HL-60/S4 treated with phorbol 12-myristate 13-acetate at 8.2 ng/mL for 4 days and 3 days (cell line): ENCODE measurements at regions not wholly inside any gene's neighbourhood (a gene's known extent, or its start where the extent isn't known, plus 50 kb on each side); places are given as distances from the start of the nearest gene placed in this dataset.

Experiments used
- in situ Hi-C: fragments of 300-500 bp; cut with MboI; formaldehyde crosslinking; loops from 2 replicates; pipeline ENCODE4 v1.15.0; 2022; ENCODE audit warnings: low sequenced_read_pairs

DNA sequence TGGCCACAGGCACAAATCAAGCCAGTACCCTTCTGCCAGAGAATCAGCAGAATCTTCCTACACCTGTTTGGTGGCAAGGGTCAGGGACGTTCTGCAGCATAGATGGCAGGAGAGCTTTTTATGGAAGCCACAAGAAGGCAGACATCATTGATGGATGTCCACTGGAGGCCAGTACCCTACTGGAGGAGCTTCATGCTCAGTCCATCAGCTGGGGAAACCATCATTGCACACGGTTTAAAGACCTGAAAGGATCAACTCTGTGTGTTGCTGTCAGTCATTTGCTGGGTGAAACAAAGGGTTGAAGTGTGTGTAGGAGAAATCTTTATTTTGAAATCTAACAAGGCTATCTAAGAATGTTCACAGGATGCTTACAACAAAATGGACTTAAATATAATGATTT is 158.9 kb upstream of the SASH1 start:
- in situ Hi-C loops = loop anchor here (25.0 kb wide), 1 partner anchor 279 kb away; no protein-coding TSS in a partner anchor

DNA sequence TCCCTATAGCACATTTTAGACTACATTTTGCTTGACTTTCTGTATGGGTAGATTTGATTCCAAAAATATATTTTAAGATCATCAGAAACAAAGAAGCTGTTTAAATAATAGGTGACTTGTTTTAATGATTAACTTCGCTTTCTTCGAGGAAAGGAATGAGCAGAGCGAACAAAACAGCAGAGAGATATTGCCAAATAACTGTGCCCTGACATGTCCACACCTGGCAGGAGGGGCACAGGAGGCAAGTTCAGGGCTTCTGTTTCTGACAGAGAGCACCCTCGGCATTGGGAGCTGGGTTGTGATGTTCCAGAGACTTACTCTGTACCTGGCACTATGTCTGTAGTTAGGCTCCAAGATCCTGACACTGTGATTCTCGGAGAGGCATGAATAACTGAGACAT is 155.7 kb upstream of the SASH1 start:
- in situ Hi-C loops = loop anchor here (25.0 kb wide), 1 partner anchor 275 kb away; no protein-coding TSS in a partner anchor

DNA sequence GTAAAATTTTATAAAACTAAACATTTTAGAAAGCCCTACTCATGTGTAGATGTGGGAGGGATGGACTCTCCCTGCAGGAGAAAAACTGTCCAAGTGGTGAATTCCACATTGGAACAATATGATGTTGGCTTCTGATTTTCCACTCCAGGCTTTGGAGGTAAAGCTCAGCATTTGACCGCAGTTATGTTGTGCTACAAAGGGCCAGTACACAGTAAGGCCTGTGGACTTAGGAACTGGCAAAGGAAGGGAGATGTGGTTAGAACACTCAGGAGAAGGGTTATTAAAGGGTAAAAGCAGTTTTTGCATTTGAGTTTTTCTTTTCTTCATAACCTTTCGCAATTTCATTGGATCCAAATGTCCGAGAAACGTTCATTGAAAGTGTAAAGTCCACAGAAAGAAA is 150.3 kb upstream of the SASH1 start:
- in situ Hi-C loops = loop anchor here (25.0 kb wide), 1 partner anchor 270 kb away; no protein-coding TSS in a partner anchor

DNA sequence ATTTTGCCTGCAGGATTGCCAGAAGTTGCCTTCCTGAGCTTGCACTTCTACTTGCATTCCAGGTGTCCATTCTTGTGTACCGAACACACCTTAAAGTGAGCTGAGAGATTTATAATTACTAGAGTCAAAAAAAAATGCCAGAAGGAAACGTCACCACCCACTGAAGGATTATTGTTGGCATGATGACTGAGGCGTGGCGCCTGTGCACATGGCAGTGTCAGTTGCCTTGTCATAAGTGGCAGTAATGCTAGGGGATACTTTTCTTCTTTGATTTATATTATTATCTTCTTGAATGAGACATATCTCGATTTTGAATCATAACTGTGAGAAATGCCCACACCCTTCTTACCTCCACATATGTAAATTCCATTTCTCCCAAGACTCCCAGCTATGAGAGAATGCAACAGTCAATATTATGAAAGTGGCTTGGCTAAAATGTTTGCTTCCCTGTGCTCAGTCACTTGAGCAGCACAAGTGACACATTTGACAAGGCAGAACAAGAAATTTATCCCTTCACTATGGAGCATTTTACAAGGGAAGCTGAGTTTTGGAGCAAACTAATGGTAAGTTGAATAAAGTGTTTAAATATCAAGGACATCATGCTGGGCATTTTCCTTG is 149.5 kb upstream of the SASH1 start:
- in situ Hi-C loops = loop anchor here (25.0 kb wide), 1 partner anchor 269 kb away; no protein-coding TSS in a partner anchor

DNA sequence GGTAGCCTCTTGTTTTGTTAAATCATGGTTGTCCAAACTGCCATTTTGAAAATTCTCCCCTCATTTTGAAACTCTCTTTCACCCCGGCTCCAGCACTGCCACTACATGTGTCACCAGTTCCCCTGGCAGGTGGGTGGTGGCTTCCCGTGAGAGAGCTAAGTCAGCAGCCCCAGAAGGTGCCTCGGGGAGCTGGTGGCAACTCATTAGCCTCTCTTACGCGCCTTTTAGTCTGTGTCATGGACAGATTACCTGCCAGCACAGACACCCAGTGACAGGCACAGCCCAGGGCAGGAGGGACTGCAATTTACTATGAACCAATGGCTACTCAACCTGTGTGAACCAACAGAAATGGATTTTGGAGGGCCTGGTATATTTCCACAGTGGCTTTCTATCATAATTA is 147.1 kb upstream of the SASH1 start:
- in situ Hi-C loops = loop anchor here (25.0 kb wide), 1 partner anchor 267 kb away; no protein-coding TSS in a partner anchor

DNA sequence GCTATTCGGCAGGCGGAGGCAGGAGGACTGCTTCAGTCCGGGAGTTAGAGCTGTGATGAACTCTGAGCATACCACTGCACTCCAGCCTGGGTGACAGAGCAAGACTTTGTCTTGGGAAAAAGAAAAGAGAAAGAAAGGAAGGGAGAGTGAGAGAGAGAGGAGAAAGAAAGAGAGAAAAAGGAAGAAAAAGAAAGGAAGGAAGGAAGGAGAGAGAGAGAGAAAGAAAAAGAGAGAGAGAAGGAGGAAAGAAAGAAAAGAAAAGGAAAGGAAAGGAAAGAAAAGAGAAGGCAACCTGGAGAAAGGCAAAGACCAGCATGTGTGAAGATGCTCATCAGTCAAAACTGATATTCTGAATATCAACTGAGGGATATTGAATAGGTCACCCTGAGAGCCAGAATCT is 143.1 kb upstream of the SASH1 start:
- in situ Hi-C loops = loop anchor here (25.0 kb wide), 1 partner anchor 263 kb away; no protein-coding TSS in a partner anchor

DNA sequence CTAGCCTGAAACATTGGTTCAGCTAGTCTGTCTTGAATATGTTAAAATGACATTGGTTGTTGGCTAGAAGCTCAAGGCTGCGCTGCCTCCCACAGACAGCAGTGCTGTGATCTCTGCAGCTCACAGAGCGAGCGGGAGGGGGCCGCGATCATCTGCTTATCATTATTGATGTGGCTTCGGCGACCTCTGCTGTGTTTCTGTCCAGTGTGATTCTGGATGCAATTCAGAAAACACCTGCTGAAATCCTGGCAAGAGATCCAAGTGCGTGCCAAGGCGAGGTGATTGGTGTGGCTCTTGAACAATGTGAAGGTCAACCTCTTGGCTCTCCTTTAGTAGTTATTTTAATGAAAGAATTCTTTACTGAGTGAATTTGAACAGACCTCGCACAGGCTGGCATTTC is 142.3 kb upstream of the SASH1 start:
- in situ Hi-C loops = no loop called here

DNA sequence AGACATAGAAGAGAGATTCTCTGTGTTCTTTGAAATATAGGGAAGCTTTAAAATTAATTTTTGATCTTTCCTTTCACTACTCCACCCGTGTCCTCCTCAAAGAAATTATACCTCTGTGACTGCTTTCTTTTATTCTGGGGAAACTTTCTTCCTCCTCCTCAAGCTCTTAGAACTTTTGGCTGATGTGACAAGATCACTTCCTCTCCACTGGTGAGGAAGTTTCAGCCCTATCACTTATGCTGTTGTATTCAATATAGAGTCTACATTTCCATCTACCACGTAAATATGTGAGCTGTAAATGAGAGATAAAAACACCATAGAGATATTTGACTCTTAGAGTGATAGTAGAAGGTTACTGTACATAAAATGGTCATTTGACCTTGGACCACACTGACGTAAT is 141.9 kb upstream of the SASH1 start:
- in situ Hi-C loops = no loop called here

DNA sequence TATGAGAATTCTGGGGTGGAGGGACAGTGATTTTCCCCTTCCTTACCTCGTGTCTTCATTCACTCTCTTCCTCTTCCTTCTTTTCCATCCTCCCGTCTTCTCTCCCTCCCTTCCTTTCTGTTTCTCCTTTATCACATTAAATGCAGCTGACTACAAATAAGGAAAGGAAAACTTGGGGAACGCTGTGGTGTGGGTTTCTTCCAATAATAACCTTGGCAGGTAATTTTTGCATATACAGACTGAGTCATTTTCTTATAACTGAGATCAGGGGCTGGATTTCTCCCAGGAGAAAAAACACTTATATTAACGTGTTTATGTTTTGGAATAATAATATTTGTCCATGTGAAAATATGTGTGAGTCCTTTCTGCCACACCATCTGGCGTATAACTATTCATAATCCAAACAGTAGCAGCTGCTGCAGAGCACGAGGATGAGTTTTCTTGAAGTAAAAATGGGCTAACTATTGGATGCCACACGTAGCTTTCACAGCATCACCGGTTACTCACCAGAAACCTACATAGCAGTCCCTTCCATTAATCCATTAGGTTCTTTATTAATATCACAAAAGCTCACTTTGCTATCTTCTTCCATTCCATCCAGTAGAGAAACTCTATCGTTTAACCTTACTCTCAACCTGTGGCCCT is 139.2 kb upstream of the SASH1 start:
- in situ Hi-C loops = no loop called here

DNA sequence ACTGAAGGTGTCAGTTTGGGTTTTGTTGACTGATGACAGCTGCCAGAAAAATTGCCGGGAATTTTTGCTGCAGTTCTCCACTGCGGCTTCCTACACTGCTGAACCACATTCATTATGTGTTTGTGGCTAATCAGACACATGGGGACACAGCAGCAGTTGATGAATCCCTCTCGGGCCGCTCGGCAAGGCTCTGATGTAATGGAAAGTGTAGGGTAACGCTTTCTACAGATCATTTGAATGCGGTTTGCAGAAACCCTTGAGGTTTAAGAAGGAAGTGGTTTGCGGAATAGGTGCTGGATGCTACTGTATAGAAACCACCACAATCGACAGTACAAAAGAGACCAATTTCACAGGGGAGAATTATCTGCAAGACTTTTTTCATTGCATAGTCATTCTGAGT is 138.7 kb upstream of the SASH1 start:
- in situ Hi-C loops = no loop called here

DNA sequence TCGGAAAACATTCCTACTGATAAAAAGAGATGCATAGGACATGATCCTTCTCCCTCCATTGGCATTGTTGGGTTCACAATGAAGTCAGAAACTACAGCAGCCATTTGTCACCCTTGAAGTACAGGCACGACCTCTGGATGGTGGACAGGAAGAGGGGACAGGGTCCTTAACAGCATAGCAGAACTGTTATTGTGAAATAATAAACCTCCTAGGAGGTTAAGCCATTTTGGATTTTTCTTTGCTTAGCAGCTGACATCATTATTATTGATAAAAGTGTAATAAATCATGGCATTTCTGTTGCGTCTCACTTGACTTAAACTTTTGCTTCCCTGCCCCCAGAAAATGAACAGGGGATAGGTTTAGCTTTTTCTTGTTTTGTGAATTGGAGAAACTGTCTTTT is 134.3 kb upstream of the SASH1 start:
- in situ Hi-C loops = no loop called here

DNA sequence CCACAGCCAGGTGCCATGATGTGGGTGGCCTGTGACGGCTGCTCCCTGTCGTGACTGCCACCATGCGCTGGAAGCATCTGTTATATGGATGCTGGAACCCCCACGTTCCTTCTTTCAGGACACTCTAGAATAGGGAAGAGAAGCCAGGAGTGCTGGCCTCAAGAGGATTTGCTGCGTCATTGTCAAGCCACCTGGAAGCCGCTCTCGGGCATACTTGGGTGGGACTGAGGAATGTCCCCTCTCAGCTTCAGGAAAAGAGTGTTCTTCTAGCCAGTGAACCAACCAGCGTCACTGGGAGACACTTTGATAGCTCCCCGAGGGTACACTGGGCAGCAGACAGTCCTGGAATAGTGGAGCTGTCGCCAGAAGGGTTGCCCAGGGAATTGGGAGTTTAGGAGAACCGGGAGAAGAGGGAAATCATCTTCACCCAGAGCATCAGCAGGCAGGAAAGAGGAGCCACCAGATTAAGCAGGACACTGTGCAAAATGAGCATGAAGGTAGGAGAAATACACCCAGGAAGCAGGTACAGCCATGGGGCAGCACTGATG is 130.8 kb upstream of the SASH1 start:
- in situ Hi-C loops = no loop called here

DNA sequence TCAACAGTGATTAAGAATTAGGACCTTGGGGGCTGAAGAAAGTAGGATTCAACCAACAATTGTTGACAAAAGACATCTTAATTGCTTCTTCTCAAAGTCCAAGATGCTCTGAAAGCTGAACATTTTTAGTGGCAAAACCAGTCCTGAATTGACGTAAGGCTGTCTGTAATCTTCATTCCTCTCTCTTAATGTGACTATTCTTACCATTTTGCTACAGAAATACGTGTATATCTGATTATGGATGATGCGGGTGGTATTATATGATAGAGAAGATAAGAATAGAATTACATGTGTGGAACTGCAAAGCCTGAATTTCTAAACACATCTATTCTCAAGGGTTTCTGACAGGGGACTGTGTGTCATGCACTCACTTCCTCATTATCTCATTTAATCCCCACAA is 130.3 kb upstream of the SASH1 start:
- in situ Hi-C loops = no loop called here

DNA sequence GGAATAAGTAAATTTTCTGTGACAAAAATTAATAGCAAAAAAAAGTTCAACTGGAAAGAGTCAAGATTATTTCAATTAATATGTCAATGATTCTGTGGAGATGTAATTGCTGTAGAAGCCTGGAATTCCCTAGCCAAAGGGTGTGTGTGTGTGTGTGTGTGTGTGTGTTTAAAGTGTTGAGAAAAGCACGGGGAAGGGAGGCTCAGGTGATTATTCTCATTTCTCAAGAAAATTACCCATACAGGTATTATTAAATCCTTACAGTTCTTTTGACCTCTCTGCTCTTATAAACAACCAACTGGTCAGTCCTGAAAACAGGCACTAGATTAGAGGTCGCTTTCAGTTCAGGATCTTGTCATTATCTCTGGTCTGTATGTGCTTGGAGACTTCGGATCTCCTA is 129.3 kb upstream of the SASH1 start:
- in situ Hi-C loops = no loop called here

DNA sequence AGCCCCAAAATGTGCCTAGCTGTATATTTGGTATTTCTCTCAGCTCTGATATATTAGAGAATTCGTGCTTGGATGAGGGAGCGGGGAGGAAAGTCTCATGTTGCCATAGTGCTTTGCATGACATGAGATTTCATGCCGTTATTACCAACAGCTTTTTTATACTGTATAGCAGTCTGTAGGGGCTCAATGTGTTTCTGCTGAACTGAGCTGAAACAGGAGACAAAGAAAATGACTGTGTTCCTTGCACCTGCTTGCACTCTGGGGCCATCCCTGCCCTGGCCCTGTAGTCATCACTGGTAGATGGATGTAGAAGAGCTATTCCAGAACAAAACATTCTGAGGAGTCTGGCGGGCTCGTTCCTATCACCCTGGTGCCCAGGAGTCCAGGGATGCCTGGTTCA is 128.0 kb upstream of the SASH1 start:
- in situ Hi-C loops = no loop called here

DNA sequence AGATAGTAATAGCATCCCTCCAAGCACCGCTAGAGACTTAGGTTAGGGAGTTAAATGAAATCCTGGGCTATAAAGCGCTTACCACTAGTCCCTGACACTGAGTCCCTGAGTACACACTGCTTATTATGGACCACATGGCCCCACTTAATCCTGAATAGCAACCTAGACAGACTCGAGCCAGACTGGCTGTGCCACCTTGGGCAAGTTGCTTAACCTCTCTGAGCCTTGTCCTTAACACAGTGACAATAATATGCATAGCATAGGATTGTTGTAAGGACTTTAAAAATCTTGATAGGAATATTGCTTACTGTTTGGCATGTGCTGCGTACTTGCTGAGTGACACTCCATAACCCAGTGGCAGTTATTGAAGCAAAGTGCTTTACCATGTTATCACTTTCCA is 125.6 kb upstream of the SASH1 start:
- in situ Hi-C loops = no loop called here

DNA sequence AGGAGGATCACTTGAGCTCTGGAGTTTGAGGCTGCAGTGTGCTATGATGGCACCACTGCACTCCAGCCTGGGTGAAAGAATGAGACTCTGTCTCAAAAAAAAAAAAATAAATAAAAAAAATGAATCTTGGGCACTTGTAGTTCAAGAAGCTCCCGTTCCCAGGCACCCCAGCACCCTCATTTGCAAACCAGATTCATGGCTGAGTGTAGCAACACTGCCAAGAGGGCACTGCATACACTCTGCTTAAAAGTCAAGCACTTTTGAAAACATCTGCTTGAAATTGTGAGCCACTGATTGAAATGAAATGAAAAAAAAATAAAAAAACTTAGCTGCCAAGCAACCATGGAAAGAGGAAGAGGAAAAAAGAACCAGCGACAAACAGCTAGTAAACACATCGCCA is 124.7 kb upstream of the SASH1 start:
- in situ Hi-C loops = no loop called here

DNA sequence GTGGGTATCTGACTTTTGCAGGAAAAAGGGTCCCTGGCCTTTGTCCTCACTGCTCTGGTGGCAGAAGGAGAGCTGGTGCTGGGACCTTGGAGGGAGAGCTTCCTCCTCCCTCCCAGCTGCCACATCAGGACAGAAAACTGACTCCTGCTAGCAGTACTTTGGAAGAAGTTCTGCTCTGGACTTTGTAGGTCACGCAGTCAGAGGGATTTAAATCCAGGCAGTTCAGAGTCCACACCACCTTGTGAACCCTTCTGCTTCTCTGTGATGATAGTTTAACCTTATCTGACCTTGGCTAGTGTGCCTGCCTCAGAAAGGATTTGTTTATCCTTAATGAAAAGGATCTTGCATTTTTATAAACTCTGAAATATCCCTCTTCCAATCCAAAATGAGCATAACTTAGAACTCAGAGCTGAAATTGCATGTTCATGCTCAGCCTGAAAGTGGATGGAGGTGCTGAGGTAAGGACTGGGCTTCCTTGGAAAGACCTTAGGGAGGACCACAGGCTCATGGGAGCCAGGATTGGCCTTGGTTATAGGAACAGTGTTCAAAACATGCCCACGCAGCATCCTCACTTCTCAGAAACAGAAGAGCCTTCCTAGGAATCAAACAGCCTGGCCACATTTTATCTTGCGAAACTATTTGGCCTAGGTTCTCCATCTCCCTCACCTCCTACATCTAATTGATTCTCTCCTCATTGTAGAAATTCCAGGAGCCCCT is 123.9 kb upstream of the SASH1 start:
- in situ Hi-C loops = no loop called here

DNA sequence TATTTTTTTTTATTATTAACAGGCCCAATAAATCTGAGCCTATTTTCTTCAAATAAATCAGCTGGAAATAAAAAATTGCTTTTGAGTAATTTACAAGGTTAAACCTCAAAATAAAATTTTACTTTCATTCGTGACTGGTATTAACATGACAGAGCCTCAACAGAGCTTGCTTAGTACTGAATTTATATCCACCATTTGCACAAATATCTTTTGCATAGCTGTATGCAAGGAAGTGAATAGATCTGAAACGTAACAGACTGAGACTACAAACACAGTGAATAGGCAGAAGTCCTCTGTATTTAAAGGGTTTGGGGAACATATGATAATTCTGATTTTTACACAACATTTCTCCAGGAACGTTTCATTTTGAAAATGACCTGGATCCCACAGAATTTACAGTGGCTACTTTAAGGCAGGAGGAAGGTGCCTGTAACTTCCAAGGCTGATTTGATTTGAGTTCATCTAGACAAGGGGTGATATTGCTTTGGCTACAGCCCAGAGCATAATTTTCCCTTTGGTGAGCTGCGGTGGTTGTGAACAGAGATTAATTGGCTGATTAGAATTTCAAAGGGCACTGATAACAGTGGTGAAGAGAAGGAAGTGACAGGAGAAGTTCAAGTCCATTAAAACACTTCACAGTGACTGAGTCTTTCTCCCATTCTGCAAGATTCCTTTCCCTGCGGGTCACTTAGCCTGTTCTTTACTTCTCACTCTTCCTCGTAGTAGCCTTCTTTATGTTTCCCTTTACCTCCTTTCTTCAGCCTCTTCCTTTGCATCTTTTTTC is 121.2 kb upstream of the SASH1 start:
- in situ Hi-C loops = no loop called here

DNA sequence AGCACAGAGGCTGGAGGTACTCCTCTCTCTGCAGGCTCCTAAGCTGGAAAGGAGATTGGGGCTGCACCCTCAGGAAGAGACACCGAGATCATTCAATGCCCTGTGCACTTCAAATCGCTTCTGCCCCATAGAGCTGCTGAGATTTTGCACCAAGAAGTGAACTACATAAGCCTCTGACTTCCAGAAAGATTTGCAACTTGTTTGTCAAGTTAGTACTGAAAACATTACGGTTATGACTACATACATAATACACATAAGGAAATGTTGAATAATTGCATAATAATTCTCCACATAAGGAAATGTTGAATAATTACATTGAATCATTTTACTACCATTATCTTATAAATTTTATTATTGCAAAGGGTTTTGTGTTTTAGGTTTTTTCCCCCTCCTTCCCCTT is 120.3 kb upstream of the SASH1 start:
- in situ Hi-C loops = no loop called here

DNA sequence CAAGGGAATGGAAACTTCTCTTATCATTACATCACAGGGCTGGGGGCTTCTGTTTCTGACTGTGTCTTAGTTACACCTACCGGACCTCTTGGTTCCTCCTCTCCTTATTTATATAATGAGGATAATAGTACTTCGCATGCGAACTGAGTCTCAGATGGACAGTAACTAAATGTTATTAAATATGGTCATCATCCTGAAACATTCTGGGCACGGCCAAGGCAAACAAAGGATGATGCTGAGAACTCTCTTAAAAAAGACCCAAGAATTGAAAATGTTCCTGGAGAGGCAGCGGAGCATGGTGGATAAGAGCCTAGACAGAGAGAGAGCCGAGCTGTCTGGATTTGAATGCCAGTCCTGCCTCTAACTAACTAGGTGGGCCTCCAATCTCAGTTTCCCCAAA is 119.8 kb upstream of the SASH1 start:
- in situ Hi-C loops = no loop called here
